ENCODE measurements at regions not wholly inside any gene's neighbourhood (a gene's known extent, or its start where the extent isn't known, plus 50 kb on each side); places are given as distances from the start of the nearest gene placed in this dataset.
"Not testable (repeated sequence)": the region's sequence is repeated elsewhere in the genome, so short reads cannot be mapped to it uniquely, and the experiment has no call there.

DNA sequence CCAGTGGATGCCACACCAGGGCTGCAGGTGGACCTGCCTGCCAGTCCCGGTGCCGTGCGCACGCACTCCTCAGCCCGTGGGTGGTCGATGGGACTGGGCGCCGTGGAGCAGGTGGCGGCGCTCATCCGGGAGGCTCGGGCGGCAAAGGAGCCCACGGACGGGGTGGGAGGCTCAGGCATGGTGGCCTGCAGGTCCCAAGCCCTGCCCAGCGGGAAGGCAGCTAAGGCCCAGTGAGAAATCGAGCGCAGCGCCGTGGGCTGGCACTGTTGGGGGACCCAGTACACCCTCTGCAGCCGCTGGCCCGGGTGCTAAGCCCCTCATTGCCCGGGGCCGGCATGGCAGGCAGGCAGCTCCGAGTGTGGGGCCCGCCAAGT, 1171.8 kb upstream of the B3GALT2 start:
- no peak for DNase-seq

DNA sequence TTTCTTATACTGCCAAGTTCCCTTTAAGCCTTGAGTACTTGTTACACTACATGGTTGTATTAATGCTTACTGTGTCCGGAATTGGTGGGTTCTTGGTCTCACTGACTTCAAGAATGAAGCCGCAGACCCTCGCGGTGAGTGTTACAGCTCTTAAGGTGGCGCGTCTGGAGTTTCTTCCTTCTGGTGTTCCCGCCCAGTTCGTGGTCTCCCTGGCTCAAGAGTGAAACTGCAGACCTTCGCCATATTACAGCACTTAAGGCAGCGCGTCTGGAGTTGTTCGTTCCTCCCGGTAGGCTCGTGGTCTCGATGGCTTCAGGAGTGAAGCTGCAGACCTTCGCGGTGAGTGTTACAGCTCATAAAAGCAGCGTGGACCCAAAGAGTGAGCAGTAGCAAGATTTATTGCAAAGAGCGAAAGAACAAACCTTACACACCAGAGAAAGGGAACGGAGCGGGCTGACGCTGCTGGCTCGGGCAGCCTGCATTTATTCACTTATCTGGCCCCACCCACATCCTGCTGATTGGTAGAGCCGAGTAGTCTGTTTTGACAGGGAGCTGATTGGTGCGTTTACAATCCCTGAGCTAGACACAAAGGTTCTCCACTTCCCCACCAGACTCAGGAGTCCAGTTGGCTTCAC, 1171.3 kb upstream of the B3GALT2 start:
- DNase-seq: not testable (repeated sequence)

DNA sequence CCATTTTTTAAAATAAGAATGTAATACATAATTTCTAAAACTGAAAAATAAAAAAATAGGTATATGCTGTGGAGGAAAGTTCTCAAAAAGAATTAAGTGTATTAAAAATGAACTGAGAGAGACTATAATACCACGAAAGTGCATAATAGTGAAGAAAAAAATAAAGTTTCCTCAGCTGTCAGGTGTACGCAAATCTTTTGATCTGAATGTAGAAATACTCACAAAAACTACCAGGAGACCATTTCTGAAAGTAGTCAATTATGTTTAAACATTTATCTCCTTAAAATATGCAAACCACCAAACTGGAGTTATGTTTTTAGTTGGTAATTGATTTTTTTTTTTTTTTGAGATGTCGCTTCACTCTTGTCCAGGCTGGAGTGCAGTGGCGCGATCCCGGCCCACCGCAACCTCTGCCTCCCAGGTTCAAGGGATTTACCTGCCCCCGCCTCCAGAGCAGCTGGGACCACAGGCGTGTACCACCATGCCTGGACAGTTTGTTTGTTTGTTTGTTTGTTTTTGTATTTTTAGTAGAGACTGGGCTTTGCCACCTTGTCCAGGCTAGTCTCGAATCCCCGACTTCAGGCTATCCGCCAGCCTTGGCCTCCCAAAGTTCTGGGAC, 1169.2 kb upstream of the B3GALT2 start:
- no peak for DNase-seq

DNA sequence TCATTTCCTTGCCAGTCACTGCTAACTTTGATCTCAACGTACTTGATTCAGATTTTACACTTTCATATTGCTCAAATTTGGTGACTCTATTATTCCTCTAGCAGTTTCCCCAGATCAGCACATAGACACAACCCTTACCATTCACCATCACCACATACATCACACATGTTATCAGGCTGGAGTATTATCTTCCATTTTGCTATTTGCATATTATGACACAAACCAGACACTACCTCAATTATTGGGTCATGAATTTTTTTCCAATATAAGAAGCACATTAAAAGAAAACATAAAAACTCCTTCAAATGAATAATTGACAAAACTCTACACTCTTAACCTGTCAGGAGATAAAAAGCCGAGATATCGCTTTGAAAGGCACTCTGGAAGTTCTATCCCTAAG, 1166.7 kb upstream of the B3GALT2 start:
- DNase-seq: no peak

DNA sequence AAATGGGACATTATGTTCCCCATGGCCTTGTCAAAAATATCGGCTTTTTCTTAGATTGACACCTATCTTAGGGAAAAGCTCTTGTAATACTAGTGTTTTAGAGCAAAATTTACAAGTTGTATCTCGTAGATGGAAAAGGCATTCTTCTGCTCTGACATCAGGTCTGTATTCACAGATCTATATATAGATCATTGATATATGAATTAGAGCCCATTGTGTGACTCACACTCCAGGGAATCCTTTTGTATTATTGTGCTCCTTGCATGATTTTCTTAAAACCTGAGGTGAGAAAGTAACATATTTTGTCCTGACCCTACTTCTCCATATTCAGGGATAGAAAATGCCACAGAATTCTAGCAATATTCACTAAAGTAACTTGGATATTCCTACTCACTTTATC, 1160.8 kb upstream of the B3GALT2 start:
- DNase-seq: no peak

DNA sequence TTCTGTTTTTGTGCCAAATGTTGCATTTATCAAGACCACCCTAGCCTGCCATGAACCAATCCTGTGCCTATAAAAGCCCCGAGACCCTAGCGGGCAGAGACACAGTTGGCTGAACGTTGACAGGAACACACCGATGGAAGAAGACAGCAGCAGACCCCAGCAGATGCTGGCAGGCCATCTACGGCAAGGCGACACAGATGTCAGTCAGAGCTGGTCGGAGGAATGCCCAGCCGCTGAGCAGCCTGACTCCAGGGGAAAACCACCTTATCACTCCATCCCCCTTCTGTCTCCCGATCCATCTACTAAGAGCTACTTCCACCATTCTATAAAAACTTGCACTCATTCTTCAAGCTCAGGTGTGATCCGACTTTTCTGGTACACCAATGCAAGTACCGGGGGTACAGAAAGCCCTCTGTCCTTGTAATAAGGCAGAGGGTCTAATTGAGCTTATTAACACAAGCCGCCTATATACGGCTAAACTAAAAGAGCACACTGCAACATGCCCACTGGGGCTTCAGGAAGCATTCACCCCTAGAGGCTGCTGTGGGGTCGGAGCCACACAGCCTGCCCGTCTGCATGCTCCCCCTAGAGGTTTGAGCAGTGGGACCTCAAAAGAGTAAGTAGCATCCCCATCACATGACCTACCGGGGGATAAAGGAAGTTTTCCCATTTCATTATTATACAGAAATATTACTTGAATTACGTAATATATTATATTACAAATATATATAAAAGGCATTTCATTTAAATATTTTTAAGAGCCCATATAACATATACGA, 1156.3 kb upstream of the B3GALT2 start:
- no peak for DNase-seq

DNA sequence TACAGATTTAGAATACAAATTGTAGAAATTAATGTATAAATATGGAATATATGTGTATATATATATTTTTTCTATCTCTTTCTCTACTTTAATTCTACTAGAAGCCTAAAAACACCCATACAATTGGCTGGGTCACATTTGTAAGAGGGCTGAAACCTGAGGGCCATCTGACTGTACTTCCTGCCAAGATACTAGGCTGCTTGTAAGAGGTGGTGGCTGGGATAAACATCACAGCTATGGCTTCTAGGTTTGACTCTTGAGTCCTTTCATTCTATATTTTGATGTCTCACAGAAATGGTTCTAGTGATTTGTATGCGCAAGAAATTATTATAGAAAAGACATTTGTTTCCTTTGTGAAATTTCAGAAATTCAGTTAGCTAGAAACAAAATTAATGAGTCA, 1155.2 kb upstream of the B3GALT2 start:
- no peak for DNase-seq

DNA sequence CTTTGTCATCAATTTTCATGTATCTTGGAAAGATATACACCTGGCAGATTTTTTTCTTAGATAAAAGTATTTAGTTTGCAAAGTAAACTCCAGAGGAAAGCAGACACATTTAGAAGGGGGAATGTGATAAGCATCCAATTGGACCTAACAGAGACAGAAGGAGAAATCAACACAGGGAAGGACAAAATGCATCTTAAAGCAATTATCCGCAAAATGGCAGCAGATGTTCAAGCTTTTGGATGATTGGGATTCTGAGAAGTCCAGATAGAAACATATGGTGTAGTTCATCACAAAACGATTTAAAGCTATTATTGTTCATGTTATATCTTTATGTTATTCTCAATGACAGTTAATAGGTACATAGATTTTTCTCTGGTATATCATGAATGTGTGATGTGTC, 1153.1 kb upstream of the B3GALT2 start:
- DNase-seq: no peak

DNA sequence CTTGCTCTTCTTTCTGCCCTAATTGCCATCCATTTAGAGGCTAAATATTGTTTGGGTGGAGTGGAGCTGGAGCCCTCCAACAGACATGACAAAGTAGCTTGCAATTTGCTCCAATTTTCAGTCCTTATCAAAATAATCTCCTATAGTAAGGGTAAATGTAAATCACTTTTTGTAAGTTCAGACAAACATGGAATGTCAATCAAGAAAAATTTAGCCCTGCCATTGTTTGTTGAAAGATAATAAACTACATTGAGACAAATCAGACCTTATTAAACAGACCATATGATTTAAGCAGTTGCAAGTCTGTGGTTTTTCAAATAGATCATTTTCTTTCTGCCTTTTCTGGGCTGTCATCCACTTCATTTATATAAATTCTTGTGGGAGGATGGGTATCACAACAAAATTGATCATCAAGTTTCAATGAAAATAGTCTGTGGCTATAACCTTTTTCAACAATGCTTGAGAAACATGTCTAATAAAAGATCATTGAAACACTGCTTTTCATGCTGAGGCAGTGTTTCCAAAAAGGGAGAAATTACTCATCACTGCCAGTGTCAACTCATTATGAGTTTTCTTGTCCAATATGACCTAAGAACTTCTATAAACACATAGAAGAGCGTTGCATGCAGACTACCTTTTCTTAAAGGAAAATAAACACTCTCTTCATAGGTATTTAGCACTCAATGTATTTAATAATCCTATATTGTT, 1152.0 kb upstream of the B3GALT2 start:
- no peak for DNase-seq

DNA sequence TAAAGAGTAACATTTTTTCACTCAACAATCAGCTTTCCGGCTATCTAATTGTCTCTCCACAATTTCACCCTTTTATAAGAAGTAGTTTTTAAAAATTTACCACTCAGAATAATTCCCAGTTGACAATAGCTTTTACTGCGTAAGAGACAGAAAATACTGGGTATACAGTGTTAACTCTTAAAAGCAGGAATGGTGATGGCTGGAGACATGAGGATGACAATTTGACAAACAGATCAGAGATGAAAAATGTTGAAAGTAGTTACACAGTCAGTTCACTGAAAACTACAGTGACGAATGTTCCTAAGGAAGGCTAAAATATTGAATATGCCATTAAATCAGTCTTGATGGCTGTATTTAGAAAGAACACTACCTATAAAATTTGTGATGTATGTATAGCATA, 1146.8 kb upstream of the B3GALT2 start:
- no peak for DNase-seq

DNA sequence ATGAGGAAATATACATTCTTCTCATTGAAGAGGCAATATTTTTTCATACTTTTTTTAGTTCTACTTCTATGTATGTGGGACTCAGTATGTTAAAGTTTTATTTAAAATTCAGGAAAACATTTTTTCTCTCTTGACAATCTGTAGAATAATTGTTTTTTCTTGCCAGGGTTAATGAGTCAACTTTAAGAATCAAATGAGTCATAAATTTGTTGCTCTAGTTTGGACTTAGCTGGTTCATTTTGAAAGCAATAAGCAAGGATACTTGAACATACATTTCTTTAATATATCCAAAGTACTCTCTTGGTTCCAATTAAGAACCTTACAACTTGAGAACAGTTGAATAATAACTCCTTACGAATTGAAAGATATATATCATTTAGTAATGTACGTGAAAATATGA, 1145.3 kb upstream of the B3GALT2 start:
- DNase-seq: no peak

DNA sequence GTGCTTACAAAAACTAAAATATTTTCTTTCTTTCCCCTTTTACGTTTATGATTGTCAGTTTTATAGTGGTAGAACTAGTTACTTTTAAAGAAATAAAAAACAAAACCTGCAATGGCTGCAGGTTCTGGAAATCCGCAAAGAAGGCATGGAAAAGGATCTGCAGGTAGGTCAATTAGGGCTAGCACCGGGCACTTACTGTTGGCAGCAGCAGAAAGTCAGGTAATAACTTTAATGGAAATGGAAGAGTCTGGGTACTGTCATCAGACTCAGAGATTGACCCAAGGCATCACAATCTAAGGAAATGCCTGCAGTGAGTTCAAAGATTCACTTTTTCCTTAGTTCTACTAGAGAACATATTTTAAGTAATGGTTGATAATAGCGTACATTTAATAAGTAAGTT, 1136.3 kb upstream of the B3GALT2 start:
- no peak for DNase-seq

DNA sequence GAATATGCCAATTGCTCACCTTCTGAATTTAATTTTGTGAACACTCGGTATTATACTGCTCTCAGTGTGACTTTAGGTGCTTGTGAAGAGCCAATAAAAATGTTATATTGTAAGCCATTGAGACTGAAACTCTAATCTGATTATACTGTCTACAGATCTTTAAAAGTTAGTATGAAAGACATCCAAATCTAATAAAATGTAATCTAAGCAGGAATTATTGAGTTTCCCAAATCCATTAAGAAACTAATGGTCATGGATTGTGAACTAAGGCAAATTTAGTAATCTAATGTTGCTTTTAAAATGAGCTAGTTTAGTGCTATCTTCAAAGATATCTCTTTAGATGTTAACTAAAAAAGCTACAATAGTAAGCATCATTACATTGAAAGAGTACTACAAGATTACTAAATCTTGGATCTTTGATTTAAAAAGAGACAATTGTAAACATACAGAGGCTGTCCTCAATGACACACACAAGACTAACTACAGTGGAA, 1132.4 kb upstream of the B3GALT2 start:
- DNase-seq: no peak

DNA sequence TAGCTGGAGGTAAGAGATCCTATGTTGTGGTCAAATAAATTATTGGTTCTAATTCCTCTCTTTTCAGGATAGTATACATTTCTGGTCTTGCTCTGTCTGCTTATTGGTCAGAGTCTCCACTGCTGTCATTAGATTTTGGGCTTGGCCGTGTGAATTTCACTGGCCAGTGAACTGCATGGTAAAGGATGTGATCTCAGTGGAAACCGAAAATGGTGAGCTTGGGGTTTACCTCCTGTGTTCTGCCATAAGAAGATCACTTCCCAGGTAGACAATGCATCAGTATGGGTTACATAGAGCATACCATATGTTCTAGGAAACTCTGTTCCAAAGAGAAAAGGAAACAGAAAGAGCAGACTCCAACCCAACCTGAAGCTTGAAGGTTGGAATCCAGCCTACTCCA, 1123.3 kb upstream of the B3GALT2 start:
- DNase-seq: no peak

DNA sequence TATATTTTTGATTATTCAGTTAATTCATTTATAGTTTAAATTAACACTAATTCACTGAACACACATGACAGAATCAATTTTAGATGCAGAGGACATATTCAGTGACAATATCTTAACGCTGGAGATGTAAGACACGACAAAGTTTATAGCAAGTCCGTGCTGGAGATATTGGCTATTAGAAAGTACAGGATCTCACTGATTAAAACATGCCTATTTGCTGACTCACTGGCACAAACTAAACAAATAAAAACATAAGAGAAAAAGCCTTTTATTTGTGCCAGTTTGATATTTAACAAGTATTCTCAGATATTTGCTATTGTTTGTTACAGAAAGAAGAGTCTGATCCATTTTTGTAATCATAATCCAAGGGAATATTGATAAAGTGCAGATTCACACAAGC, 1122.9 kb upstream of the B3GALT2 start:
- DNase-seq: no peak

DNA sequence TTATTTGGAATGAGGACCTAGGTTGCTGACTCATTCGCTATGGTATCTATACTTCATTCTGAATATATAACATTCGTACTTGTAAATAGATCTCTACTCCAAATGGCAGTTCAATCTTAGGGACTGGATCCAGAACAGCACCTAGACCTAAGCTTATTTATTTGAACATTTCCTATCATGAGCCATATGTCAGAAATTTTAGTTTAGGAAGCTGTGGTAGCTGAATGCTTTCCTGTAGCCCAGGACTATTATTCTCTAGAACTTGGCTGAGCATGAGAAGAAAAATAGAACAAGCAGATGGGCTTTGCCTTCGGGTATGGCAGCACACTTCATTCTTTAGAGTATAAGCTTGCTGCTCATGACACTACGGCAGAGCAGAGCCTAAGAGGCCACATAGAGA, 1114.4 kb upstream of the B3GALT2 start:
- no peak for DNase-seq

DNA sequence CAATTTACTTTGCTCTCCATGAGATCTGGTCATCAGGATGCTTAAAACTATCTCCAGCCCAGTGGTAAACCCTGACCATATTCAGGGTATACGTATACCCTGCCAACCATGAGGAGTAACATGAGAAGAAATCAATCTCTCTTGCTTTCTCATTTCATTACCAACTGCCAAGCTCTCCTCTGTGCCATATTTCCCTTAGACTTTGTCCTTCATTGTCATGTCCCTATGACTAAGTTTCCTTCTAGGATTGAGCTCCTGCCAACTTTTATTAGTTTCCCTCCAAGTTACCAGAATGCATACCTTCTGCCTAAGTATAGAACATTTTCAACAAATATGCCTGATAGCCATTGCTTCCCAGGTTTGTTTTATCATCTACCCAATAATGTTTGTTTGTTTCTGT, 1113.9 kb upstream of the B3GALT2 start:
- no peak for DNase-seq

DNA sequence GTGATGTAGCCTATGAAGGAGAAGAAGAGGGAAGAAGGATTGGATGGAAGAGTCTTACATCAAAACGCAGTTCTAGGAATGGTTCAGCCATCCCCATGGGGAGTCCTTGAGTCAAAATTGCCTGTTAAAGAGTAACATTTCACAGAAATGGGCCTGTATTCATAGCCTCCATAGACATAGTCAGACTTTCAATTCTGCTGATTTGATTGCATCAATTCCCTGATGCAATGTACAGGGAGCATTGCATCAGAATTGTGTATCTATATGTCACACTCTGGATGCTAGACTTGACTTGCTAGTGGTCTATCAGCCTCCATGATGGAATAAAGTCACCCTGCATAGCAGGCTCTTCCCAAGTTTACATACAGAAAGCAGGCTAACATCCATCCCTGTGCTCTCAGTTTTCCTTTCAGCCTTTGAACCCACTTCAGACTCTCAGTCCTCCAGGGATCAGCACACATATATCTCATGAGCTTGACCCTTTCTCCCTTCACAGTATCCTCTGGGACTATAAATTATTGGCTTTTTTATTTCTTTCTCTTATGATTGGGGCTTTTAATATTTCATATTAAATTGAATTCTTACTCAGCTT, 1111.7 kb upstream of the B3GALT2 start:
- no peak for DNase-seq

DNA sequence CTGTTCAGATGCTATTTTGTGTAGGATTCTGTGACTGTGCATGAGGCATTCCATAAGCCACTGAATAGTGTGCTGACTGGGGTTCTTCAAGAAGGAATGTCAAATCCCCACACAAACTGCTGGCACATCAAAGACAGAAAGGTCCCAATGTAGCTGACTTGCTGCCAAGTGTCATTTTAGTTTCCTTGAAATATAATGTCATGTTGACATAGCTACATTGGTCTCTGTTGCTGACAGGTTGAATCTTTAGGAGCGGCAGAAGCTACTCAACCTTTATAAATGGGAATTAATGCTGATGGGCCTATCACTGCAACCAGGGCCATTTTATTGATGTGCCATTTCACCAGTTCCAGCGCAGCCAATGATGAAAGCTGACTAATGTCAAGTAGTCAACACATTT, 1110.7 kb upstream of the B3GALT2 start:
- DNase-seq: no peak

DNA sequence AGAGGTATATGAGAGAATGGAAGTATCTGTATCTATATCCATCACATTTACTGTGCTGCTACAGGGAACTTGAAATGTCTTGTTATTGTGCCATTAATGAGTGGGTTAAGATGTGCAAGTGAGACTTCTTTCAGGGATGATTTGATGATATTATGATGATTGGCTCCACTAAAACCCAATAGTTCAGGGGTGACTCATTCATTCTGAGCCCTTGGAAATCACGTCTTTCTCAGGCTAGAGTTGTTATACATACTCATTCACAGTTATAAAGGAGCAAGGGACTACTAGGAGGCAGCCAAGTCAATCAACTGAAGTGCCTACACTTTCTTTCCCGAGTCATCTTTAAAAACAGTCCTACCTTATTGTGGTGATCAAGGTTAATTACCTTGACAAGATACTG, 1109.8 kb upstream of the B3GALT2 start:
- no peak for DNase-seq

DNA sequence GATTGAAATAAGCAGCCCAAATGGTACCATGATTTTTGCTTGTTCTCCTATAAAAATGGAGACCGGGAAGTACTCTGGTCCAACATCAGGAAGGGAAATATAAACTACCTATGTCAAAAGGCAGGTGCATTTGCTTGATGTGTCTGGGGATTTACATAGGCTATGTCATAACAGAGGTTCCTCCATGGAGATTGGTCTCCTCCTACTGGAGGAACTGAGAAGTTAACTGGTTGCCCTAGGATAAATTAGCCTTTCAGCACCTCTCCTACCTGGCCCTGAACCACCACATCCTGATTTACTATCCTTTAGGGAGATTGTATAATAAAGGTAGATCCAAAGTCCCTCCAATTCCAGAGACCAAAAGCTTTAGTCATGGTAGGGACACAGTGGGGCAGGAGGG, 1109.3 kb upstream of the B3GALT2 start:
- no peak for DNase-seq

DNA sequence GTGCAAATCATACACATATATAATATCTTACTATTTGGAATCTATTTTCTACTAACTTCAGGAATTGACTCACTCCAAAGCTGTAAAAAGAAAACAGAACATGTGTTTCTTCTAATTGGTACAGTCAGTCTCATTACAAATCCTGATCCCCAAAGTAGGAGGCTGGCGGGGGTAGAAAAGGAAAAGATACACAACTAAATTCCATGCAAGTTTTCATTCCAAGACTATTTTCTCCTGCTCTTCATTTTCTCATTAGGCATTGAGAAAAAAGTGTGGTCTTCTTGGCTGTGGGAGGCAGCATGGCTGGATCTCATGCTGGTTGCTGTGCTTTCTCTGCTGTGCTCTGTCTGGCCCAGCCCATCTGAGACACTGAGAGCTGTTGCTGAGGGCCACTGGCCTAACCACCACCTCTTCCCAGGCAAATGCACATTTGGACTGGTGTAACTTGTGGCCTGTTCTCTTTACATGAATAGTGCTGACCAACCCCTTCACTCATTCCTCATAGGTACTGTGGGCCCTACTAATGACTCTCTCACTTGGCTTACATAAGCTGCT, 1107.5 kb upstream of the B3GALT2 start:
- DNase-seq: no peak

DNA sequence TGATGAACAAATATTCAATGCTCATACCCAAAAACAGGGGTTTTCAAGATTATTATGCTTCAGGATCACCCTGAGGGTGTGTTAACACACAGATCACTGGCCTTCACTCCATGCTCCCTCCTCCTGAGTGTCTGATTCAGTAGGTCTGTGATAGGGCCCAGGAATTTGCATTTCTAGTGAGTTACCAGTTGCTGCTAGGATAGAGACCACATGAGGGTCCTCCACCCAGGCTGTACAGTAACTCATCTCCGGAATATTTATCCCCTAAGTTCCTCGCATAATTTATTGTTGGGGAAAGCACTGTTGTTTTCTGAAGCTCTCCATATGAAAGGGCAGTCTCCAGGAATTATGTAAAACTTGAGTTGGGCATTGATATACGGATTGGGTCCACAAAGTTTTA, 1106.6 kb upstream of the B3GALT2 start:
- no peak for DNase-seq

All from stimulated activated CD4-positive, alpha-beta T cell treated with anti-CD3 and anti-CD28 coated beads, Interleukin-12 subunit alpha, Interleukin-12 subunit beta, amount 100 ng/mL, for 4 hours (primary cell).